ENCODE measurements at regions not wholly inside any gene's neighbourhood (a gene's known extent, or its start where the extent isn't known, plus 50 kb on each side); places are given as distances from the start of the nearest gene placed in this dataset.

- no peak for TF ChIP-seq CTCF (IDR thresholded peaks at IDR 0.05)
- TF ChIP-seq POLR2A (IDR thresholded peaks at IDR 0.05): no peak
Observed at GRCh38 chr6:120735641-120736040, 598.6 kb downstream of the TBC1D32 start.

Data from heart left ventricle (tissue), 13 donors.